ENCODE measurements at regions not wholly inside any gene's neighbourhood (a gene's known extent, or its start where the extent isn't known, plus 50 kb on each side); places are given as distances from the start of the nearest gene placed in this dataset.

DNA sequence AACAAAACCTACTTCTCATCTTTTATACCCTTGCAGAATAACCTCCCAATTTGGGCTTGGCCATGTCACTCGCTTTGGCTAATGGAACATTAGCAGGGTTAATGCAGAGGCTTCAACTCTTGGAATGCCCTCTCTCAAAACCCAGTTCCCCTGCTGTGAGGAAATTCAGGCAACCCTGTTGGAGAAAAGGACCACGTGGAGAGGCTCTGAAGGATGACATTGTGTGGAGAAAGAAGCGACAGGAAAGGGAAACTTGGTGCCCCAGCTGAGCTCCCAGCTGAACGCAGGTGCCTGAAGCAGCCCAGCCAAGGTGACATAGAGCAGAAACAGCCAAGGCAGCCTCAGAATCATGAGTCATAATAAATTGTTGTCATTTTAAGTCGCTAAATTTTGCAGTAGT is 214.2 kb upstream of the GHITM start:
- TF ChIP-seq, protein P1, sequence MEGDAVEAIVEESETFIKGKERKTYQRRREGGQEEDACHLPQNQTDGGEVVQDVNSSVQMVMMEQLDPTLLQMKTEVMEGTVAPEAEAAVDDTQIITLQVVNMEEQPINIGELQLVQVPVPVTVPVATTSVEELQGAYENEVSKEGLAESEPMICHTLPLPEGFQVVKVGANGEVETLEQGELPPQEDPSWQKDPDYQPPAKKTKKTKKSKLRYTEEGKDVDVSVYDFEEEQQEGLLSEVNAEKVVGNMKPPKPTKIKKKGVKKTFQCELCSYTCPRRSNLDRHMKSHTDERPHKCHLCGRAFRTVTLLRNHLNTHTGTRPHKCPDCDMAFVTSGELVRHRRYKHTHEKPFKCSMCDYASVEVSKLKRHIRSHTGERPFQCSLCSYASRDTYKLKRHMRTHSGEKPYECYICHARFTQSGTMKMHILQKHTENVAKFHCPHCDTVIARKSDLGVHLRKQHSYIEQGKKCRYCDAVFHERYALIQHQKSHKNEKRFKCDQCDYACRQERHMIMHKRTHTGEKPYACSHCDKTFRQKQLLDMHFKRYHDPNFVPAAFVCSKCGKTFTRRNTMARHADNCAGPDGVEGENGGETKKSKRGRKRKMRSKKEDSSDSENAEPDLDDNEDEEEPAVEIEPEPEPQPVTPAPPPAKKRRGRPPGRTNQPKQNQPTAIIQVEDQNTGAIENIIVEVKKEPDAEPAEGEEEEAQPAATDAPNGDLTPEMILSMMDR (IDR thresholded peaks at IDR 0.05): no peak
- no peak for TF ChIP-seq SMC3 (IDR thresholded peaks at IDR 0.05)
- TF ChIP-seq, protein P2, sequence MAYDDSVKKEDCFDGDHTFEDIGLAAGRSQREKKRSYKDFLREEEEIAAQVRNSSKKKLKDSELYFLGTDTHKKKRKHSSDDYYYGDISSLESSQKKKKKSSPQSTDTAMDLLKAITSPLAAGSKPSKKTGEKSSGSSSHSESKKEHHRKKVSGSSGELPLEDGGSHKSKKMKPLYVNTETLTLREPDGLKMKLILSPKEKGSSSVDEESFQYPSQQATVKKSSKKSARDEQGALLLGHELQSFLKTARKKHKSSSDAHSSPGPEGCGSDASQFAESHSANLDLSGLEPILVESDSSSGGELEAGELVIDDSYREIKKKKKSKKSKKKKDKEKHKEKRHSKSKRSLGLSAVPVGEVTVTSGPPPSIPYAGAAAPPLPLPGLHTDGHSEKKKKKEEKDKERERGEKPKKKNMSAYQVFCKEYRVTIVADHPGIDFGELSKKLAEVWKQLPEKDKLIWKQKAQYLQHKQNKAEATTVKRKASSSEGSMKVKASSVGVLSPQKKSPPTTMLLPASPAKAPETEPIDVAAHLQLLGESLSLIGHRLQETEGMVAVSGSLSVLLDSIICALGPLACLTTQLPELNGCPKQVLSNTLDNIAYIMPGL (CRISPR knock-in tag; IDR thresholded peaks at IDR 0.05; ENCODE audit: borderline replicate concordance): no peak
- TF ChIP-seq SREBF2 (IDR thresholded peaks at IDR 0.05): no peak
- TF ChIP-seq CEBPB (IDR thresholded peaks at IDR 0.05): no peak
- no peak for TF ChIP-seq RAD21 (conservative IDR thresholded peaks at IDR 0.05 in 1 of 2, IDR thresholded peaks at IDR 0.05 in 1 of 2)
- no peak for TF ChIP-seq ZC3H11A (IDR thresholded peaks at IDR 0.05)
- TF ChIP-seq POLR2A (IDR thresholded peaks at IDR 0.05; ENCODE audit: low read length): no peak
- no peak for TF ChIP-seq ZFP36 (IDR thresholded peaks at IDR 0.05; ENCODE audit: borderline replicate concordance, partially characterized antibody)
- no peak for TF ChIP-seq ESRRA (IDR thresholded peaks at IDR 0.05; ENCODE audit: borderline replicate concordance, low read length)
- no peak for TF ChIP-seq JUNB (IDR thresholded peaks at IDR 0.05)
- TF ChIP-seq PHF8 (IDR thresholded peaks at IDR 0.05; ENCODE audit: borderline replicate concordance, low read depth): no peak
- no peak for TF ChIP-seq RNF2 (IDR thresholded peaks at IDR 0.05; ENCODE audit: borderline replicate concordance, low read depth)
- no peak for TF ChIP-seq TP53 (CRISPR knock-in tag; IDR thresholded peaks at IDR 0.05)

Measured in A549 (cell line).